Keratinocyte (primary cell): ENCODE measurements at regions not wholly inside any gene's neighbourhood (a gene's known extent, or its start where the extent isn't known, plus 50 kb on each side); places are given as distances from the start of the nearest gene placed in this dataset.

Experiments
- DNase-seq: peaks from one replicate; pipeline ENCODE4 v3.0.0-alpha.2; 2011; ENCODE audit warnings: low read depth, missing footprints, low spot score
- FAIRE-seq: peaks from 2 replicates; lab custom pipeline; 2011; peaks lifted over from hg19 to GRCh38; lab: Jason Lieb, UNC
- H2AFZ ChIP-seq: 2 replicates; pipeline ENCODE4 v1.6.0; 2012; ENCODE audit warnings: low read length, control low read depth, inconsistent platforms; ENCODE audit not compliant: control insufficient read depth
- H3K27ac ChIP-seq: 2 replicates; pipeline ENCODE4 v1.5.1; 2011; ENCODE audit warnings: low read length; ENCODE audit not compliant: control insufficient read depth, insufficient read depth
- H3K27me3 ChIP-seq: 3 replicates; pipeline ENCODE4 v1.6.0; 2011; ENCODE audit warnings: low read length; ENCODE audit not compliant: control insufficient read depth, insufficient read depth; ENCODE audit errors: extremely low read depth
- H3K36me3 ChIP-seq, 2 experiments: 2 replicates in 1 of 2; 3 replicates in 1 of 2; pipeline ENCODE4 v1.5.1; 2011; ENCODE audit warnings: low read length in 2 of 2, mild to moderate bottlenecking in 1 of 2; ENCODE audit not compliant: control insufficient read depth in 2 of 2, insufficient read depth in 2 of 2; ENCODE audit errors: extremely low read depth in 1 of 2
- H3K4me1 ChIP-seq: 3 replicates; pipeline ENCODE4 v1.5.1; 2011; ENCODE audit warnings: low read length; ENCODE audit not compliant: control insufficient read depth, insufficient read depth; ENCODE audit errors: extremely low read depth
- H3K4me2 ChIP-seq: 3 replicates; pipeline ENCODE4 v1.6.0; 2011; ENCODE audit warnings: low read depth, low read length; ENCODE audit not compliant: control insufficient read depth, insufficient read depth; ENCODE audit errors: extremely low read depth
- H3K4me3 ChIP-seq, 3 experiments: fragments of 200-600 bp in 1 of 3; sonication (generic) in 1 of 3; 2 replicates in 2 of 3; 3 replicates in 1 of 3; pipeline ENCODE4 v1.5.1; 2011 to 2016; ENCODE audit warnings: low read length in 3 of 3, mild to moderate bottlenecking in 3 of 3, control low read depth in 2 of 3, inconsistent platforms in 1 of 3, low read depth in 1 of 3, mixed read lengths in 1 of 3, mixed run types in 1 of 3, moderate library complexity in 1 of 3; ENCODE audit not compliant: control insufficient read depth in 2 of 3, insufficient read depth in 2 of 3; ENCODE audit errors: extremely low read depth in 1 of 3
- H3K79me2 ChIP-seq: 2 replicates; pipeline ENCODE4 v1.6.0; 2012; ENCODE audit warnings: low read length; ENCODE audit not compliant: control insufficient read depth, insufficient read depth
- H3K9ac ChIP-seq: 3 replicates; pipeline ENCODE4 v1.6.0; 2011; ENCODE audit warnings: low read length; ENCODE audit not compliant: control insufficient read depth, insufficient read depth; ENCODE audit errors: extremely low read depth
- H3K9me1 ChIP-seq: 3 replicates; pipeline ENCODE4 v1.6.0; 2011; ENCODE audit warnings: low read length; ENCODE audit not compliant: control insufficient read depth, insufficient read depth; ENCODE audit errors: extremely low read depth
- H3K9me3 ChIP-seq: 2 replicates; pipeline ENCODE4 v1.5.1; 2012; ENCODE audit warnings: low read depth, low read length; ENCODE audit not compliant: control insufficient read depth
- H4K20me1 ChIP-seq: 3 replicates; pipeline ENCODE4 v1.6.0; 2011; ENCODE audit warnings: low read length; ENCODE audit not compliant: control insufficient read depth, insufficient read depth; ENCODE audit errors: extremely low read depth
- CTCF ChIP-seq, 3 experiments: IDR thresholded peaks in 1 of 3; conservative IDR thresholded peaks in 1 of 3; optimal IDR thresholded peaks in 1 of 3; 2 replicates in 2 of 3; 3 replicates in 1 of 3; pipeline versions ENCODE3 to v1.5.1; 2011; ENCODE audit warnings: low read length in 3 of 3, mild to moderate bottlenecking in 3 of 3, moderate library complexity in 2 of 3, control low read depth in 1 of 3, inconsistent platforms in 1 of 3; ENCODE audit not compliant: insufficient read depth in 2 of 3; ENCODE audit errors: extremely low read depth in 1 of 3
- EZH2 ChIP-seq: IDR thresholded peaks from one replicate; pipeline ENCODE4 v1.6.1; 2012; ENCODE audit warnings: inconsistent platforms, mild to moderate bottlenecking, low read length, moderate library complexity
- dilution Hi-C: fragments of 300-500 bp; cut with MboI; formaldehyde crosslinking; loops from one replicate; pipeline ENCODE4 v1.7.0; 2020; ENCODE audit warnings: low sequenced_read_pairs; ENCODE audit not compliant: extremely low pct_ligation_motif_present

- no peak overlapping the region for H2AFZ ChIP-seq
- no peak overlapping the region for H3K4me3 ChIP-seq
- DNase-seq (no peak), FAIRE-seq (no peak)
- dilution Hi-C loops, result no loop called here
- H3K27me3 ChIP-seq, result peaks cover 9% of the 10 kb centered on the region
- no peak for TF ChIP-seq CTCF (optimal IDR thresholded peaks at IDR 0.05 in 1 of 3, IDR thresholded peaks at IDR 0.05 in 1 of 3, conservative IDR thresholded peaks at IDR 0.05 in 1 of 3; ENCODE audit: extremely low read depth in 1 of 3, insufficient read depth in 2 of 3, low read length in 3 of 3)
- no peak for TF ChIP-seq EZH2
- no peak overlapping the region for H3K27ac ChIP-seq
- no peaks in the 10 kb centered on the region for H4K20me1 ChIP-seq
- H3K4me2 ChIP-seq, result no peak overlapping the region
- H3K79me2 ChIP-seq, result no peaks in the 10 kb centered on the region
- no peaks in the 10 kb centered on the region for H3K4me1 ChIP-seq
- no peaks in the 10 kb centered on the region for H3K9me3 ChIP-seq
- no peaks in the 10 kb centered on the region for H3K36me3 ChIP-seq
- H3K9ac ChIP-seq, result no peak overlapping the region
- H3K9me1 ChIP-seq, result no peaks in the 10 kb centered on the region
Observed at GRCh38 chr20:57025261-57025660, 241.2 kb downstream of the BMP7 start.

- dilution Hi-C loops, result no loop called here
- no peak for DNase-seq
- Histone ChIP-seq H3K27me3 (peaks cover 4% of the 10 kb centered on the region), H3K4me2 (no peak overlapping the region), H3K27ac (no peak overlapping the region), H3K36me3 (no peaks in the 10 kb centered on the region), H3K79me2 (no peaks in the 10 kb centered on the region), H3K9me3 (no peaks in the 10 kb centered on the region), H3K4me1 (no peaks in the 10 kb centered on the region), H3K4me3 (no peak overlapping the region), H4K20me1 (no peaks in the 10 kb centered on the region), H3K9me1 (no peaks in the 10 kb centered on the region), H3K9ac (no peak overlapping the region), H2AFZ (no peak overlapping the region)
- no peak for FAIRE-seq
- TF ChIP-seq EZH2, result no peak
- TF ChIP-seq CTCF (optimal IDR thresholded peaks at IDR 0.05 in 1 of 3, IDR thresholded peaks at IDR 0.05 in 1 of 3, conservative IDR thresholded peaks at IDR 0.05 in 1 of 3; ENCODE audit: extremely low read depth in 1 of 3, insufficient read depth in 2 of 3, low read length in 3 of 3), result no peak
Observed at GRCh38 chr20:57025666-57026224, 240.7 kb downstream of the BMP7 start.
